ENCODE measurements at regions not wholly inside any gene's neighbourhood (a gene's known extent, or its start where the extent isn't known, plus 50 kb on each side); places are given as distances from the start of the nearest gene placed in this dataset.

GRCh38 chr9:28999806-29000205 is 1426.5 kb upstream of the C9orf72 start (continued):
- TF ChIP-seq CHD7 (IDR thresholded peaks at IDR 0.05; ENCODE audit: low read depth, low read length) (no peak), ZNF143 (CRISPR knock-in tag; IDR thresholded peaks at IDR 0.05) (no peak), ZNF699 (CRISPR knock-in tag; IDR thresholded peaks at IDR 0.05; ENCODE audit: insufficient replicate concordance) (no peak)

All from K562 (cell line).